ENCODE measurements at regions not wholly inside any gene's neighbourhood (a gene's known extent, or its start where the extent isn't known, plus 50 kb on each side); places are given as distances from the start of the nearest gene placed in this dataset.

DNA sequence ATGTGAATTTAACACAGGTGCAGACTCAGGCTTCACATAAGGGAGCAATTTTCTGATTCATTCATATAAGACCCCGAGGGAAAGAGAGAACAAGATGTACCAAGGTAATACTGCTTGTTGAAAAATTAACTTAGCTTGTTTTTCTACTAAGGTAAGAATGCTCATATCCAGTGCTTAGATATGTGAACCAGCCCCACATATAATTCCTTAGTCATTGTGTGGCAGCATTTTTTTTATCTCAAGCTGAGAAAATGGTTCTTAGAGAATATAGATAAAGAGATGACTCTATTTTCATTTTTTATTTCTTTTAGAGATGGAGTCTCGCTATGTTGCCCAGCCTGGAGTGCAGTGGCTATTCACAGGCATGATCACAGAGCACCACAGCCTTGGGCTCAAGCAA lies 121.8 kb upstream of the SEM1 start:
- H3K4me1 ChIP-seq = no peaks in the 10 kb centered on the region
- no peaks in the 10 kb centered on the region for H3K27me3 ChIP-seq (ENCODE audit: low read depth)
- ATAC-seq (no peak), DNase-seq (no peak)
- intact Hi-C loops (cut with DNase I) = no loop called here
- H3K4me3 ChIP-seq = no peak overlapping the region
- H3K27ac ChIP-seq = no peak overlapping the region
- no peaks in the 10 kb centered on the region for H3K9me3 ChIP-seq
- H3K36me3 ChIP-seq = no peaks in the 10 kb centered on the region
- TF ChIP-seq, protein P1, sequence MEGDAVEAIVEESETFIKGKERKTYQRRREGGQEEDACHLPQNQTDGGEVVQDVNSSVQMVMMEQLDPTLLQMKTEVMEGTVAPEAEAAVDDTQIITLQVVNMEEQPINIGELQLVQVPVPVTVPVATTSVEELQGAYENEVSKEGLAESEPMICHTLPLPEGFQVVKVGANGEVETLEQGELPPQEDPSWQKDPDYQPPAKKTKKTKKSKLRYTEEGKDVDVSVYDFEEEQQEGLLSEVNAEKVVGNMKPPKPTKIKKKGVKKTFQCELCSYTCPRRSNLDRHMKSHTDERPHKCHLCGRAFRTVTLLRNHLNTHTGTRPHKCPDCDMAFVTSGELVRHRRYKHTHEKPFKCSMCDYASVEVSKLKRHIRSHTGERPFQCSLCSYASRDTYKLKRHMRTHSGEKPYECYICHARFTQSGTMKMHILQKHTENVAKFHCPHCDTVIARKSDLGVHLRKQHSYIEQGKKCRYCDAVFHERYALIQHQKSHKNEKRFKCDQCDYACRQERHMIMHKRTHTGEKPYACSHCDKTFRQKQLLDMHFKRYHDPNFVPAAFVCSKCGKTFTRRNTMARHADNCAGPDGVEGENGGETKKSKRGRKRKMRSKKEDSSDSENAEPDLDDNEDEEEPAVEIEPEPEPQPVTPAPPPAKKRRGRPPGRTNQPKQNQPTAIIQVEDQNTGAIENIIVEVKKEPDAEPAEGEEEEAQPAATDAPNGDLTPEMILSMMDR (IDR thresholded peaks at IDR 0.05) = no peak

DNA sequence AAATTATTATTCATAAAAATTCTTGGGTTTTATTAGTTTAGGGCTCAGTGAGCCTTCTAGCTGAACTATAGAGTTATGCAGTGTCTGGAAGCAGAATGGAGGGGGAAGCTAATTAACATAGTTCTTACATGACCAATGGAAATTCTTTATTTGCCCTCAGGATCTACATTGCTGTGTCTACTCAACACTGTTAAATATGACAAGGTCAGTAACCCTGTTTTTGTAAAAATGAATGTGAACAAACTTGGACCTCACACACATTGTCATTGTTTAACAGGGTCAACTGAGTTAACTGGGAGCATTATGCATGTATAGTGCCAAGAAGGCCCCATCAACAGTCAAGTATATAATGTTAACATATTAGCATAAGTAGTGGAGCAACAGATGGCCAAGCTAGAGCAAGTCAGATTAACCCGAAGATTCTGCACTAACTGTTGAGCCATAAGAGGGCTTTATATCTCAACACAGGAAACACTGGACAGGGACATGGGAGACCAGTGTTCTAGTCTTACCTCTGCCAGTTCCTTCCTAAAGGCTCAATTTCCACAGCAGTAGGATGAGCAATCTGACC lies 122.5 kb upstream of the SEM1 start:
- Histone ChIP-seq H3K27me3 (ENCODE audit: low read depth) (no peaks in the 10 kb centered on the region), H3K4me1 (no peaks in the 10 kb centered on the region), H3K36me3 (no peaks in the 10 kb centered on the region), H3K4me3 (no peak overlapping the region), H3K27ac (no peak overlapping the region), H3K9me3 (no peaks in the 10 kb centered on the region)
- TF ChIP-seq, protein P1 (IDR thresholded peaks at IDR 0.05) = no peak
- intact Hi-C loops (cut with DNase I) = no loop called here
- DNase-seq = no peak
- ATAC-seq = no peak

DNA sequence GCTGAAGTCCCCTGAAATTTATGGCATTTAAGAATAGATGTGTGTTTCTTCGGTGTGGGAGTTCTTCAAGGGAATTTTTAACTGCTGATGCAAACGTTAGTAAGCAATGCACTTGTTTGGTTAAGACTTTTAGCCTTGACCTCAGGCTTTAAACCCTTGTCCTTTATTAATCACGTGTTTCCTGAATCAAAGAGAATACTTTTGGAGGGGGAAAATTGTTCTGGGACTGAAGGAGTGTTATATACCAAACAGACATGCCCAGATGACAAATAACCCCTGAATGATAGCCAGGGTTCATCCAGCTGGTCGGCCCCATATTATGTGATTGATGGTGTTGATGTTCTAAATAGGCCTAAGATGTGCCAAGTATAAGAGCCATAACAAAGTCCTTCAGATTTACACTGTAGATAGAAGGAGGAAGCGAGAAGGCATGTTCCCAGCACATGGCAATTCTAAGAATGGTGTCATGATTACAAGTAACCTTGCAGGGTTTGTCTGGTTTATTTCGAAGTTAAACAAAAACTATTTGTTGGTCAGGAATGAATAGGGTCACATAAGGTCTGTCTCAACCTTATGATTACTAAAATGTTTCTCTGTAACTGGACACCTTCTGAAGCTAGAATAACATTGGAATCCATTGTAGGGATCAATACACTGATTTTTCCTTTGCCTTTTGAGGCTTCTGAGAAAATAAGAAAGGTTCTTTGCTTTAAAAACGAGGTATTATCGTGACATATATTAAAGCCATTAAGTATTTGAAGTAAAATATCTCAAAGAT lies 124.2 kb upstream of the SEM1 start:
- Histone ChIP-seq H3K36me3 (no peaks in the 10 kb centered on the region), H3K9me3 (no peaks in the 10 kb centered on the region), H3K27me3 (ENCODE audit: low read depth) (no peaks in the 10 kb centered on the region), H3K4me3 (no peak overlapping the region), H3K27ac (no peak overlapping the region), H3K4me1 (peaks cover 5% of the 10 kb centered on the region)
- ATAC-seq = no peak
- TF ChIP-seq, protein P1 (IDR thresholded peaks at IDR 0.05) = no peak
- no peak for DNase-seq
- intact Hi-C loops (cut with DNase I) = no loop called here

DNA sequence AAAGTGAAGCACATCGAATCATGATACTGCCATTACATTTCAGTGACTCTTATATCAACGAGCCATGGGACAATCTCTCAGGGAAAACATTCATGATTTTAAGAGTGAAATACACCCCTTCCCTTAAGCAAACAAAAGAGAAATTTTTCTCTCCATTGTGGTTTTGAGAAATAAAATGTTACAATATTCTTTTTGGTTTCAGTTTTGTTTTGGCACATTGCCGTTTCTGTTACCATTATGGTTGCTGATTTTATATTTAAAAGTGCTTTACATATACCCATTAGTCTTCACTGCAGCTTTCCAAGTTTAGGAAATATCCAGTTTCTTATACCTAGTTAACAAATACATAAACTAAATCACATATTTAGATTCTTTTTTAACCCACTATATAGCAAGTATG lies 126.8 kb upstream of the SEM1 start:
- Histone ChIP-seq H3K27ac (no peak overlapping the region), H3K4me3 (no peak overlapping the region), H3K4me1 (peaks cover 5% of the 10 kb centered on the region), H3K27me3 (ENCODE audit: low read depth) (no peaks in the 10 kb centered on the region), H3K9me3 (no peaks in the 10 kb centered on the region), H3K36me3 (no peaks in the 10 kb centered on the region)
- no peak for DNase-seq
- intact Hi-C loops (cut with DNase I) = no loop called here
- TF ChIP-seq, protein P1 (IDR thresholded peaks at IDR 0.05) = no peak
- no peak for ATAC-seq

GRCh38 chr7:96837593-96837992 lies 127.9 kb upstream of the SEM1 start:
- ATAC-seq = peak in 1 of 2 donors; percentile 16
- Histone ChIP-seq H3K4me1 (peaks cover 5% of the 10 kb centered on the region), H3K4me3 (no peak overlapping the region), H3K36me3 (no peaks in the 10 kb centered on the region), H3K9me3 (no peaks in the 10 kb centered on the region), H3K27me3 (ENCODE audit: low read depth) (no peaks in the 10 kb centered on the region), H3K27ac (no peak overlapping the region)
- intact Hi-C loops (cut with DNase I) = no loop called here
- DNase-seq = no peak
- TF ChIP-seq, protein P1 (IDR thresholded peaks at IDR 0.05) = no peak
